Stimulated activated CD8-positive, alpha-beta memory T cell treated with anti-CD3 and anti-CD28 coated beads, Interleukin-2, amount 100 ng/mL, for 1 hour (primary cell): ENCODE measurements at regions not wholly inside any gene's neighbourhood (a gene's known extent, or its start where the extent isn't known, plus 50 kb on each side); places are given as distances from the start of the nearest gene placed in this dataset.
"Not testable (repeated sequence)": the region's sequence is repeated elsewhere in the genome, so short reads cannot be mapped to it uniquely, and the experiment has no call there.

Experiments used
- DNase-seq, 2 donors: peaks; one replicate each; pipeline ENCODE4 v3.0.0-alpha.2; 2020; ENCODE audit warnings: low read depth in 2 of 2

- DNase-seq: not testable (repeated sequence)
Observed at GRCh38 chr6:44037276-44037675, 90.0 kb downstream of the MRPL14 start.

GRCh38 chr6:44036699-44037101, 90.6 kb downstream of the MRPL14 start:
- DNase-seq: no peak

GRCh38 chr6:44036196-44036595, 91.1 kb downstream of the MRPL14 start:
- DNase-seq: no peak

- DNase-seq: no peak
Observed at GRCh38 chr6:44035621-44036020, 91.6 kb downstream of the MRPL14 start.

GRCh38 chr6:44034931-44035345, 92.3 kb downstream of the MRPL14 start:
- no peak for DNase-seq

GRCh38 chr6:44034391-44034861, 92.8 kb downstream of the MRPL14 start:
- DNase-seq: no peak

GRCh38 chr6:44030812-44031454, 96.3 kb downstream of the MRPL14 start:
- no peak for DNase-seq

- DNase-seq: no peak
Observed at GRCh38 chr6:44029444-44030185, 97.6 kb downstream of the MRPL14 start.

GRCh38 chr6:44028789-44029310, 98.4 kb downstream of the MRPL14 start:
- DNase-seq: no peak

GRCh38 chr6:44025226-44025625, 102.0 kb downstream of the MRPL14 start:
- DNase-seq: no peak

GRCh38 chr6:44024574-44025219, 102.6 kb downstream of the MRPL14 start:
- no peak for DNase-seq

- no peak for DNase-seq
Observed at GRCh38 chr6:44023586-44024454, 103.4 kb downstream of the MRPL14 start.

- no peak for DNase-seq
Observed at GRCh38 chr6:44022671-44023352, 104.4 kb downstream of the MRPL14 start.

GRCh38 chr6:44022296-44022661, 105.0 kb downstream of the MRPL14 start:
- no peak for DNase-seq

GRCh38 chr6:44021589-44022295, 105.5 kb downstream of the MRPL14 start:
- DNase-seq: no peak

GRCh38 chr6:44020664-44021425, 106.4 kb downstream of the MRPL14 start:
- DNase-seq: no peak

GRCh38 chr6:44020148-44020547, 107.1 kb downstream of the MRPL14 start:
- no peak for DNase-seq

- DNase-seq: not testable (repeated sequence)
Observed at GRCh38 chr6:44017307-44017706, 109.9 kb downstream of the MRPL14 start.

- no peak for DNase-seq
Observed at GRCh38 chr6:44016131-44016870, 111.0 kb downstream of the MRPL14 start.
